ENCODE measurements at regions not wholly inside any gene's neighbourhood (a gene's known extent, or its start where the extent isn't known, plus 50 kb on each side); places are given as distances from the start of the nearest gene placed in this dataset.

GRCh38 chr14:106874350-106874749 lies 1348.0 kb downstream of the TMEM121 start:
- Histone ChIP-seq H2BK5ac (ENCODE audit: low read depth, low read length, poor library complexity) (no peak overlapping the region), H4K91ac (ENCODE audit: low read depth, low read length) (no peak overlapping the region), H4K12ac (ENCODE audit: low read depth, low read length) (no peak overlapping the region), H4K8ac (ENCODE audit: low read depth, low read length) (no peak overlapping the region), H3K9ac (ENCODE audit: low read length) (no peak overlapping the region), H3K36me3 (ENCODE audit: control insufficient read depth in 1 of 2, insufficient read depth in 2 of 2, low read length in 2 of 2) (no peaks in the 10 kb centered on the region), H3K23ac (ENCODE audit: low read length) (no peak overlapping the region), H3K79me2 (ENCODE audit: control insufficient read depth, insufficient read depth, low read length, poor library complexity) (no peaks in the 10 kb centered on the region), H3K27me3 (ENCODE audit: insufficient read depth, low read length) (no peaks in the 10 kb centered on the region), H3K14ac (ENCODE audit: low read length) (no peak overlapping the region), H3K4me1 (ENCODE audit: control insufficient read depth in 1 of 2, insufficient read depth in 2 of 2, low read length in 2 of 2) (no peaks in the 10 kb centered on the region), H3K4ac (ENCODE audit: low read depth, low read length) (no peak overlapping the region), H3K79me1 (ENCODE audit: low read length) (no peaks in the 10 kb centered on the region), H2BK120ac (ENCODE audit: insufficient read depth, low read length, poor library complexity) (no peak overlapping the region), H3K9me3 (ENCODE audit: insufficient read depth, low read depth, low read length) (peaks cover 26% of the 10 kb centered on the region), H3K4me3 (ENCODE audit: low read depth, low read length) (no peak overlapping the region), H2AK5ac (ENCODE audit: low read length) (no peak overlapping the region), H2BK12ac (ENCODE audit: low read length) (no peak overlapping the region), H3K18ac (ENCODE audit: low read length) (no peak overlapping the region), H3K4me2 (ENCODE audit: low read length) (no peak overlapping the region), H3K27ac (ENCODE audit: low read depth, low read length) (no peak overlapping the region), H2AFZ (ENCODE audit: insufficient read depth, low read length, poor library complexity) (no peak overlapping the region)
- no CpG with 5 or more reads among the region's 4 CpGs for WGBS (ENCODE audit: extremely low coverage, insufficient coverage, insufficient read length)
- no peak for DNase-seq

- H3K27me3 ChIP-seq (ENCODE audit: insufficient read depth, low read length) = no peaks in the 10 kb centered on the region
- H4K91ac ChIP-seq (ENCODE audit: low read depth, low read length) = no peak overlapping the region
- H2BK5ac ChIP-seq (ENCODE audit: low read depth, low read length, poor library complexity) = no peak overlapping the region
- no peaks in the 10 kb centered on the region for H3K79me2 ChIP-seq (ENCODE audit: control insufficient read depth, insufficient read depth, low read length, poor library complexity)
- peak overlapping the region; percentile 52 for H3K9ac ChIP-seq (ENCODE audit: low read length)
- H3K4ac ChIP-seq (ENCODE audit: low read depth, low read length) = no peak overlapping the region
- no peak overlapping the region for H2BK120ac ChIP-seq (ENCODE audit: insufficient read depth, low read length, poor library complexity)
- no peak overlapping the region for H4K8ac ChIP-seq (ENCODE audit: low read depth, low read length)
- H3K4me1 ChIP-seq (ENCODE audit: control insufficient read depth in 1 of 2, insufficient read depth in 2 of 2, low read length in 2 of 2) = no peaks in the 10 kb centered on the region
- no peak overlapping the region for H2AK5ac ChIP-seq (ENCODE audit: low read length)
- DNase-seq = no peak
- H3K18ac ChIP-seq (ENCODE audit: low read length) = no peak overlapping the region
- H3K9me3 ChIP-seq (ENCODE audit: insufficient read depth, low read depth, low read length) = peaks cover 31% of the 10 kb centered on the region
- H3K79me1 ChIP-seq (ENCODE audit: low read length) = no peaks in the 10 kb centered on the region
- no peak overlapping the region for H3K27ac ChIP-seq (ENCODE audit: low read depth, low read length)
- H3K36me3 ChIP-seq (ENCODE audit: control insufficient read depth in 1 of 2, insufficient read depth in 2 of 2, low read length in 2 of 2) = no peaks in the 10 kb centered on the region
- no peak overlapping the region for H3K4me2 ChIP-seq (ENCODE audit: low read length)
- no peak overlapping the region for H3K14ac ChIP-seq (ENCODE audit: low read length)
- H2BK12ac ChIP-seq (ENCODE audit: low read length) = no peak overlapping the region
- no peak overlapping the region for H2AFZ ChIP-seq (ENCODE audit: insufficient read depth, low read length, poor library complexity)
- H4K12ac ChIP-seq (ENCODE audit: low read depth, low read length) = no peak overlapping the region
- no CpG with 5 or more reads among the region's 4 CpGs for WGBS (ENCODE audit: extremely low coverage, insufficient coverage, insufficient read length)
- H3K4me3 ChIP-seq (ENCODE audit: low read depth, low read length) = no peak overlapping the region
- no peak overlapping the region for H3K23ac ChIP-seq (ENCODE audit: low read length)
Measured at GRCh38 chr14:106875503-106875902, 1349.1 kb downstream of the TMEM121 start.

GRCh38 chr14:106876711-106877110 lies 1350.3 kb downstream of the TMEM121 start:
- Histone ChIP-seq H3K27ac (ENCODE audit: low read depth, low read length) (no peak overlapping the region), H3K79me2 (ENCODE audit: control insufficient read depth, insufficient read depth, low read length, poor library complexity) (no peaks in the 10 kb centered on the region), H4K8ac (ENCODE audit: low read depth, low read length) (no peak overlapping the region), H3K27me3 (ENCODE audit: insufficient read depth, low read length) (no peaks in the 10 kb centered on the region), H3K9me3 (ENCODE audit: insufficient read depth, low read depth, low read length) (peaks cover 29% of the 10 kb centered on the region), H3K4ac (ENCODE audit: low read depth, low read length) (no peak overlapping the region), H3K79me1 (ENCODE audit: low read length) (no peaks in the 10 kb centered on the region), H3K4me1 (ENCODE audit: control insufficient read depth in 1 of 2, insufficient read depth in 2 of 2, low read length in 2 of 2) (no peaks in the 10 kb centered on the region), H4K12ac (ENCODE audit: low read depth, low read length) (no peak overlapping the region), H3K18ac (ENCODE audit: low read length) (no peak overlapping the region), H3K4me3 (ENCODE audit: low read depth, low read length) (no peak overlapping the region), H3K14ac (ENCODE audit: low read length) (no peak overlapping the region), H3K23ac (ENCODE audit: low read length) (no peak overlapping the region), H2AK5ac (ENCODE audit: low read length) (no peak overlapping the region), H2BK12ac (ENCODE audit: low read length) (no peak overlapping the region), H3K36me3 (ENCODE audit: control insufficient read depth in 1 of 2, insufficient read depth in 2 of 2, low read length in 2 of 2) (no peaks in the 10 kb centered on the region), H2AFZ (ENCODE audit: insufficient read depth, low read length, poor library complexity) (no peak overlapping the region), H2BK120ac (ENCODE audit: insufficient read depth, low read length, poor library complexity) (no peak overlapping the region), H3K9ac (ENCODE audit: low read length) (no peak overlapping the region), H2BK5ac (ENCODE audit: low read depth, low read length, poor library complexity) (no peak overlapping the region), H3K4me2 (ENCODE audit: low read length) (no peak overlapping the region), H4K91ac (ENCODE audit: low read depth, low read length) (no peak overlapping the region)
- DNase-seq = no peak
- no CpG with 5 or more reads among the region's 3 CpGs for WGBS (ENCODE audit: extremely low coverage, insufficient coverage, insufficient read length)

GRCh38 chr14:106877517-106877916 lies 1351.1 kb downstream of the TMEM121 start:
- H3K27me3 ChIP-seq (ENCODE audit: insufficient read depth, low read length) = no peaks in the 10 kb centered on the region
- H3K4me3 ChIP-seq (ENCODE audit: low read depth, low read length) = no peak overlapping the region
- H3K4me1 ChIP-seq (ENCODE audit: control insufficient read depth in 1 of 2, insufficient read depth in 2 of 2, low read length in 2 of 2) = no peaks in the 10 kb centered on the region
- H3K4me2 ChIP-seq (ENCODE audit: low read length) = no peak overlapping the region
- H2AFZ ChIP-seq (ENCODE audit: insufficient read depth, low read length, poor library complexity) = no peak overlapping the region
- no peaks in the 10 kb centered on the region for H3K79me2 ChIP-seq (ENCODE audit: control insufficient read depth, insufficient read depth, low read length, poor library complexity)
- H3K9ac ChIP-seq (ENCODE audit: low read length) = no peak overlapping the region
- no peak overlapping the region for H3K27ac ChIP-seq (ENCODE audit: low read depth, low read length)
- no peak overlapping the region for H2BK12ac ChIP-seq (ENCODE audit: low read length)
- no peaks in the 10 kb centered on the region for H3K79me1 ChIP-seq (ENCODE audit: low read length)
- H3K14ac ChIP-seq (ENCODE audit: low read length) = no peak overlapping the region
- H4K12ac ChIP-seq (ENCODE audit: low read depth, low read length) = no peak overlapping the region
- H3K23ac ChIP-seq (ENCODE audit: low read length) = no peak overlapping the region
- H4K8ac ChIP-seq (ENCODE audit: low read depth, low read length) = no peak overlapping the region
- no peaks in the 10 kb centered on the region for H3K36me3 ChIP-seq (ENCODE audit: control insufficient read depth in 1 of 2, insufficient read depth in 2 of 2, low read length in 2 of 2)
- peaks cover 27% of the 10 kb centered on the region for H3K9me3 ChIP-seq (ENCODE audit: insufficient read depth, low read depth, low read length)
- no peak overlapping the region for H4K91ac ChIP-seq (ENCODE audit: low read depth, low read length)
- H3K4ac ChIP-seq (ENCODE audit: low read depth, low read length) = no peak overlapping the region
- no peak overlapping the region for H3K18ac ChIP-seq (ENCODE audit: low read length)
- no peak overlapping the region for H2BK120ac ChIP-seq (ENCODE audit: insufficient read depth, low read length, poor library complexity)
- no CpG with 5 or more reads among the region's 2 CpGs for WGBS (ENCODE audit: extremely low coverage, insufficient coverage, insufficient read length)
- no peak overlapping the region for H2AK5ac ChIP-seq (ENCODE audit: low read length)
- H2BK5ac ChIP-seq (ENCODE audit: low read depth, low read length, poor library complexity) = no peak overlapping the region
- DNase-seq = no peak
